22Rv1 (cell line): ENCODE measurements at regions not wholly inside any gene's neighbourhood (a gene's known extent, or its start where the extent isn't known, plus 50 kb on each side); places are given as distances from the start of the nearest gene placed in this dataset.

Source experiments
- CTCF ChIP-seq: fragments of 450-650 bp; IDR thresholded peaks from 2 replicates; pipeline ENCODE4 v1.5.1; 2017; ENCODE audit warnings: mild to moderate bottlenecking
- ZFX ChIP-seq: fragments of 450-650 bp; IDR thresholded peaks from 2 replicates; pipeline ENCODE4 v1.6.1; 2017; ENCODE audit warnings: antibody characterized with exemption, borderline replicate concordance

- TF ChIP-seq CTCF (no peak), ZFX (no peak)
These were observed 247.9 kb upstream of the BTG1 start for GRCh38 chr12:92393504-92393903.
